Tibial nerve (tissue), 4 donors: ENCODE measurements at regions not wholly inside any gene's neighbourhood (a gene's known extent, or its start where the extent isn't known, plus 50 kb on each side); places are given as distances from the start of the nearest gene placed in this dataset.

Experiments used
- DNase-seq, 2 donors: peaks; one replicate each; pipeline ENCODE4 v3.0.0-alpha.2; 2019; ENCODE audit warnings: low spot score in 2 of 2
- H3K27ac ChIP-seq, 4 donors: fragments of 200-600 bp; sonication (generic) in 3 of 4; one replicate each; pipeline ENCODE4 v1.5.1; 2017 to 2019; ENCODE audit warnings: mild to moderate bottlenecking in 1 of 4
- H3K27me3 ChIP-seq, 2 donors: fragments of 200-600 bp; sonication (generic) in 1 of 2; one replicate each; pipeline versions ENCODE4 v1.5.1 to v1.6.0; 2017 to 2019
- H3K36me3 ChIP-seq, 3 donors: fragments of 200-600 bp; sonication (generic); one replicate each; pipeline ENCODE4 v1.5.1; 2018 to 2019
- H3K4me1 ChIP-seq, 4 donors: fragments of 200-600 bp; sonication (generic) in 3 of 4; one replicate each; pipeline ENCODE4 v1.5.1; 2017 to 2019
- H3K4me3 ChIP-seq, 4 donors: fragments of 200-600 bp; sonication (generic) in 3 of 4; one replicate each; pipeline ENCODE4 v1.5.1; 2017 to 2019; ENCODE audit warnings: mild to moderate bottlenecking in 1 of 4, moderate library complexity in 1 of 4
- H3K9me3 ChIP-seq, 4 donors: fragments of 200-600 bp; sonication (generic) in 3 of 4; one replicate each; pipeline ENCODE4 v1.5.1; 2017 to 2019
- CTCF ChIP-seq, 5 experiments: fragments of 200-600 bp in 3 of 5; fragments of 450-650 bp in 2 of 5; sonication (generic) in 3 of 5; IDR thresholded peaks; one replicate each; pipeline ENCODE4 v1.5.1; 2016 to 2019; ENCODE audit warnings: antibody characterized with exemption in 5 of 5, mild to moderate bottlenecking in 3 of 5, moderate library complexity in 2 of 5
- EP300 ChIP-seq, 2 donors: sonication (generic); formaldehyde crosslinking; IDR thresholded peaks; one replicate each; pipeline ENCODE4 v1.6.1; 2017; ENCODE audit warnings: antibody characterized with exemption in 2 of 2, mild to moderate bottlenecking in 1 of 2
- POLR2A ChIP-seq, 2 donors: fragments of 450-650 bp; IDR thresholded peaks; one replicate each; pipeline ENCODE4 v1.6.1; 2017; ENCODE audit warnings: antibody characterized with exemption in 2 of 2, mild to moderate bottlenecking in 2 of 2, moderate library complexity in 2 of 2
- WGBS, 2 donors: methylation state at CpG; one replicate each; pipeline ENCODE4 v1.1.5; 2018; 5-methylcytosine and 5-hydroxymethylcytosine counted together

- no peak overlapping the region for H3K27ac ChIP-seq
- no peaks in the 10 kb centered on the region for H3K27me3 ChIP-seq
- WGBS, 2 donors, result 77 to 91% methylated on average over 4 of the region's 4 CpGs
- no peaks in the 10 kb centered on the region for H3K9me3 ChIP-seq
- no peaks in the 10 kb centered on the region for H3K36me3 ChIP-seq
- no peak overlapping the region for H3K4me3 ChIP-seq
- no peaks in the 10 kb centered on the region for H3K4me1 ChIP-seq
- DNase-seq, result no peak
- no peak for TF ChIP-seq POLR2A (IDR thresholded peaks at IDR 0.05)
- TF ChIP-seq EP300 (IDR thresholded peaks at IDR 0.05), result no peak
- no peak for TF ChIP-seq CTCF (IDR thresholded peaks at IDR 0.05)
These were observed 92.3 kb downstream of the GYPC start for GRCh38 chr2:126748188-126748760.

GRCh38 chr2:126748929-126749518, 93.1 kb downstream of the GYPC start:
- no peak for DNase-seq
- H3K4me3 ChIP-seq, result no peak overlapping the region
- WGBS, 2 donors, result 83 to 85% methylated on average over 9 of the region's 9 CpGs
- H3K27me3 ChIP-seq, result no peaks in the 10 kb centered on the region
- H3K27ac ChIP-seq, result no peak overlapping the region
- no peaks in the 10 kb centered on the region for H3K9me3 ChIP-seq
- H3K4me1 ChIP-seq, result no peaks in the 10 kb centered on the region
- no peaks in the 10 kb centered on the region for H3K36me3 ChIP-seq
- TF ChIP-seq CTCF (IDR thresholded peaks at IDR 0.05), result no peak
- TF ChIP-seq POLR2A (IDR thresholded peaks at IDR 0.05), result no peak
- no peak for TF ChIP-seq EP300 (IDR thresholded peaks at IDR 0.05)

GRCh38 chr2:126749537-126749936, 93.6 kb downstream of the GYPC start:
- TF ChIP-seq EP300 (IDR thresholded peaks at IDR 0.05) (no peak), CTCF (IDR thresholded peaks at IDR 0.05) (no peak), POLR2A (IDR thresholded peaks at IDR 0.05) (no peak)
- no peaks in the 10 kb centered on the region for H3K27me3 ChIP-seq
- no peak overlapping the region for H3K27ac ChIP-seq
- DNase-seq, result no peak
- no peaks in the 10 kb centered on the region for H3K4me1 ChIP-seq
- H3K9me3 ChIP-seq, result no peaks in the 10 kb centered on the region
- no peak overlapping the region for H3K4me3 ChIP-seq
- 64 to 78% methylated on average over 1 of the region's 1 CpG for WGBS, 2 donors
- H3K36me3 ChIP-seq, result no peaks in the 10 kb centered on the region

- Histone ChIP-seq H3K4me3 (no peak overlapping the region), H3K4me1 (no peaks in the 10 kb centered on the region), H3K36me3 (no peaks in the 10 kb centered on the region), H3K27ac (no peak overlapping the region), H3K27me3 (no peaks in the 10 kb centered on the region), H3K9me3 (no peaks in the 10 kb centered on the region)
- WGBS, 2 donors, result 91 to 92% methylated on average over 4 of the region's 4 CpGs
- TF ChIP-seq EP300 (IDR thresholded peaks at IDR 0.05), result no peak
- no peak for TF ChIP-seq POLR2A (IDR thresholded peaks at IDR 0.05)
- no peak for TF ChIP-seq CTCF (IDR thresholded peaks at IDR 0.05)
- no peak for DNase-seq
These were observed 94.5 kb downstream of the GYPC start for GRCh38 chr2:126750506-126750905.

GRCh38 chr2:126751477-126751876, 95.5 kb downstream of the GYPC start:
- Histone ChIP-seq H3K4me3 (no peak overlapping the region), H3K9me3 (no peaks in the 10 kb centered on the region), H3K27ac (no peak overlapping the region), H3K4me1 (no peaks in the 10 kb centered on the region), H3K36me3 (no peaks in the 10 kb centered on the region), H3K27me3 (no peaks in the 10 kb centered on the region)
- DNase-seq, result no peak
- WGBS, 2 donors, result 72 to 82% methylated on average over 3 of the region's 4 CpGs
- no peak for TF ChIP-seq POLR2A (IDR thresholded peaks at IDR 0.05)
- no peak for TF ChIP-seq CTCF (IDR thresholded peaks at IDR 0.05)
- no peak for TF ChIP-seq EP300 (IDR thresholded peaks at IDR 0.05)
